GM19324 (cell line): ENCODE measurements at regions not wholly inside any gene's neighbourhood (a gene's known extent, or its start where the extent isn't known, plus 50 kb on each side); places are given as distances from the start of the nearest gene placed in this dataset.
"Not testable (repeated sequence)": the region's sequence is repeated elsewhere in the genome, so short reads cannot be mapped to it uniquely, and the experiment has no call there.

ENCODE experiments used
- ATAC-seq: cut with Tn5 transposase; IDR thresholded peaks from one replicate; pipeline ENCODE4 v1.9.1; 2021; ENCODE audit warnings: mild to moderate bottlenecking, moderate library complexity; ENCODE audit not compliant: unreplicated experiment, low FRiP score

DNA sequence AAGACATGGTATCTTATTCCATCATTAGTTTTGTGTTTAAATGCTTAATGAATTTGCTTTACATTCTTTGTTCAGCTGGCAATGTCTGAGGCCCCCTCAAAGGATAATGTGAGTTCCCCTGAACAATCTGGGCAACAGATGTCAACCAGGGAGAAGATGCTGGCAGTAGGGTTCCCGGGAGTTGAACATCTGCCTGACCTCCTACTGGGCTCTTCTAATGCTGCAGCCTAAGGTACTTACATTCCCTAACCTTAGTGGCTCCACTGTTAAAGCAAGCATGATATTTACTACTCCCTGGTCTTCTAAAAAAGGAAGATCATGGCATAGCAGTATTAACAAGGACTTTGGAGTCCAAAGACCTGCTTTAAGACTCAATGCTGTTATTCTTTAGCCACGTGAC, 574.9 kb upstream of the NR5A2 start:
- ATAC-seq = no peak

DNA sequence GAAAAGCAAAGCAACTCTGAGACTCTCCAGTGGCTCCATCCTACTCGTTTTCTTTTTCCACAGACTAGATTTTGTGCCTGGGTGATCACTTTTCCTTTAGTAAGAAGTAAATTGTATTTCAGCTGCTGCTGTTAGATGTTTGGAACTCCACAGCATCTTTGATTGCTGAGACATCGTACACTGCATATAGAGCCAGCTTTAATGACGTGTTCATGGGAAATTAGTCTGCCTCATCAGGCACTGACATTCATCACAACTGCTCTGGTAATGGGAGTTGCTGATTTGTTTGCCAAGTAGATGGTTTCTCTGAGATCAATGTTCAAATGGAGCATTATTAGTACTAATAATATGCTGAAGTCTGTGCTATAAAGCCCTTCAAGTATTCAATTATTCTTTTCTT, 573.8 kb upstream of the NR5A2 start:
- no peak for ATAC-seq

DNA sequence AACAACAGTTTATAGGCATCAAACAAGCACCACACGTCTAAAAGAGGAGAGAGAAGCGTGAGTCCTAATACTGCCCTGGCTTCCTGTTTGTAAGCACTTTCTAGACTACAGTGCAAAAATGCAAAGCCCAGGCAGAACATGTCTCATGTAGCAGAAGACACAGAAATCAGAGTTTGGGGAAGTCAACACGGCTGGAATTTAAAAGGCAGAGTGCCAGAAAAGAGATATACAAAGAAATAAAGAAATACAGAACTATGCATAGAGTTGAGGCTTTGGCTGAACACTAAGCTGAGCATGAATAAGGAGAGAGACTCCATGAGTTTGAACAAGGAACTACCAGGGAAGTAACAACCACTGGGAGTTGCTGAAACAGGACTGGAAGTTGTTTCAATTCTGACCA, 566.6 kb upstream of the NR5A2 start:
- no peak for ATAC-seq

DNA sequence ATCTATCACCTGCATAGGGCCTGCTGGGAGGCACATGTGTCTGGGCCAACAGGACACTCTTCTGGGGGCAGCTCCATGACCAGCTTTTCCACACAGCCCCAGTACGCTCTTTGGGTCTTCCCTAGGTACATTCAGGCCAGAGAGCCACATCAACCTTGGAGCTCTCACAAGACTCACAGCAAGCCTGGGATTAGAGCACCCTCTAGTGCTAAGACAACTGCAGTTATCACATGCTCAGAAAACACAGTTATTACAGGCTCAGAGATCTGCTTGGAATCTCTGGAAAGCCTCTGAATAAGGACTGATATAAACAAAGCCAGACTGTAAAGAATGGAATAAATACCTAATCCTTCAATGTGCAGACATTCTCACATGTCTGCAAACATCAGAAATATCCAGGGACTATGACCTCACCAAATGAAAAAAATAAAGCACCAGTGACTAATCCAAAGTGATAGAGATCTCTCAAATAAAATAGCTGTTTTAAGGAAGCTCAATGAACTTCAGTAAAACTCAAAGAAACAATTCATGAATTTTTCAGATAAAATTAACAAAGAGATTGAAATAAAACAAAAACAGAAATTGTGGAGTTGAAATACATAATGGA, 563.9 kb upstream of the NR5A2 start:
- ATAC-seq = no peak

DNA sequence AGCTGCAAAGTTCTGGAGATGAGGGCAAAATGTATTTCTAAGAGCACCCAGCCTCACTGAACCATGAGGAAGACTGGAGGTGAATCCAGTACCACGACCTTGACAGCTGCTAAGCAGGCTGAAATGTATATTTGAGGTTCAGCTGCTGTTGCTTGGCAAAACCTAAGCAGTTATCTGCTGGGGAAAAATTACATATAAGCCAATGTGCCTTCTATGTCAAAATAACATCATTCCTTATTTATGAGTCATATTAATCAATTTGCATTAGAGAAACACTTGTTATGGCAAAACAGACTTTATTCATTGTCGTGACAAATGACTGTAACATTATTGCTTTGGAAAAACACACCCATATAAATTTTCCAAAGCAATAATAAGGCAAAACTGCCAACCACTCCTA, 560.5 kb upstream of the NR5A2 start:
- no peak for ATAC-seq

GRCh38 chr1:199472018-199472417, 555.5 kb upstream of the NR5A2 start:
- no peak for ATAC-seq

- ATAC-seq = no peak
These were observed 554.5 kb upstream of the NR5A2 start for GRCh38 chr1:199472978-199473377.

GRCh38 chr1:199474738-199475137, 552.8 kb upstream of the NR5A2 start:
- no peak for ATAC-seq

- no peak for ATAC-seq
These were observed 545.1 kb upstream of the NR5A2 start for GRCh38 chr1:199482426-199482825.

GRCh38 chr1:199489594-199489993, 537.9 kb upstream of the NR5A2 start:
- no peak for ATAC-seq

DNA sequence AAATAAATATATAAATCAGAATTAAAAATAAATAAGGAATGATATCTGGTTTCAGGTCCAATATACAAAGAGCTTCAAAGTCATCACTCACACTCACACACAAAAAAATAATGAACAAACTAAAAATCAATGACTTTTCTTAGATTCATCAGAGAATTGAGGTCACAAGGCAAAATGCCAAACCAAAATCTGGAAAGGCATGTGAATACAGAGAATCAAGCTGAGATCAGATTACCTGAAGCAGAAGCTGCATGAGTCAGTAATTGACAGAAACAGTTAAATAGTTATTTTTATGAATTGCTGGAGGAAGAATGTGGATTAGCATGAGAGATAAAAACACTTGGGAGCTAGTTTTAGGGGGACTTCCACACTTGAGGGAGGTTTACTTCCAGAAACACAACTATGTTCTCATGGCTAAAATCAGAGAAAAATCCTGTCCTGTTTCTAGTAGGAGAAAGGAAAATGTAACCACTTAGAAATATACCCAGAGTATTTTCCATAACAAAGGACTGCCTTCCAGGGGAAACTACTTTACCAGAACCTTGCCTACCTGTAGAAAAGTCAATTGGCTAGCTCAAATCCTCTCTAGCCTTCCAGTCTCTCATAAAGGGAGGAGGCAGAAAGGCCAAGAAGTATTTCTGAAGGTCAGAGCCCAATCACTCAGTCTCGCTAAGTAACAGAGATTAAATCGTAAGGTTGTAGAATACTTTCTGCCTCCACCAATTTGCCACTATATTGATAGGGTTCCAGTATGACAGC, 536.6 kb upstream of the NR5A2 start:
- ATAC-seq = no peak

GRCh38 chr1:199495432-199495831, 532.1 kb upstream of the NR5A2 start:
- no peak for ATAC-seq

GRCh38 chr1:199498802-199499201, 528.7 kb upstream of the NR5A2 start:
- ATAC-seq = not testable (repeated sequence)

- no peak for ATAC-seq
These were observed 519.4 kb upstream of the NR5A2 start for GRCh38 chr1:199508072-199508471.

DNA sequence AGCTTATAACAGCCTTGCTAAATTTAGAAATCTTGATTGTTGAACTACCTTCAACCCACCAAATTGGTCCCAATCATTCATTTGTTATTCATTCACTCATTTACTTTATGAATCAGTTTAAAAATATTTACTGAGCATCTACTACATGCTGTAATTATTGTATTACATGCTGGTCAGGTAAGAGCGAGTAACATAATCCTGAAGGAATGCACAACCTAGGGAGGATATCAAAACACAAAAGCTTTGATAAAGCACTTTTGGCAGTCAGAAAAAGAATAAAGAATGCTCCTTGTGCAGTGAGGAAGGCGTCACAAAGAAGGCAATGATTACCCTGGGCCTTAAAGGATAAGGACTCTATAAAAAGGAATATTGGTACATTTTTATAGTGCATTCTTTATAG, 518.9 kb upstream of the NR5A2 start:
- ATAC-seq = no peak

DNA sequence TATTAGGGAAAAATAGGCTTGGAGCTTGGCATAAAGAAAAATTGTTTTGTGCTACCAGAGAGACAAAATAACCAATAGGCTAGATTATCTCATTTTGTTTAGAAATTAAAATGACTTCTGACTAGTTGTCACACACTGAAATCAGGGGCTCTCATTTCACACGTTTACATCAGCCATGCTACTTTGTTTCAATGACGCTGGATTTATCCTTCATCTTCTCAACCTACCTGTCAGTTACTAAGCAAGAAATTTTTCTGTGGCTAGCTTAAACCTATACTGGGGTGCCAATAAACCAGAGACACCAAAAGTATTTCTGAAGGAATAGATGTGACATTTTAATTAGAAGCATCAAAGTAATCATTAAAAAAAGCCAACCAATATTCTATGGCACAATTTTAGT, 518.1 kb upstream of the NR5A2 start:
- no peak for ATAC-seq

GRCh38 chr1:199510314-199510713, 517.2 kb upstream of the NR5A2 start:
- ATAC-seq = no peak

DNA sequence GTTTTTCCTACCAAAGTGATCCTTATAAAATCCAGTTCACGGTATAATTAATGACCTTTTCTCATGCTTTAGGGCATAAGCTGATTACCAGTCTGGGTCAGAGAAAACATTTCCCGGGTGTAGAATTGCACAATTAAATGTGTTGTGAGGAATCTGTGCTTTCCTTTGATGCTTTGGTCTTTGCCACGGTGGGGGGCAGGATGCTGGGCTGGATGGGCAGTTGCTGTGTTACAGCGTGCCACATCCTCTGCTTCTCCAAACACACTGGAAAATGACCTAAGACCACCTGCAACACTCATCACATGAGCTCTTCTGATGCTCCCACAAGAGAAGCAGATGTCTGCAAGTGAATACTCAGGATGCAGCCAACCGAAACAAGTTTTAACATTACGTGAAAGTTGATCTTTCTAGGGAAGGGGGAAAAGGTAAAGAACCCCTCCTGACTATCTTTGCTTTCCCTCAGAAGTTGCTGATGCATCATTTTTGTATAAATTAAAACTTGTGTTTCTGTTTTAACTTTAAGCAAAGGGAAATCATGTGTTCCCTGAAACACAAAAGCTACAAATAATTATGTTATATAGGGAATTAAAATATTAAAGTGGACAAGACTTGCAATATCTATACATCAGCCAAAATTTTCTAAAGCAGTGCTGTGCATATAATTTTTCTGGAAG, 515.3 kb upstream of the NR5A2 start:
- ATAC-seq = no peak

DNA sequence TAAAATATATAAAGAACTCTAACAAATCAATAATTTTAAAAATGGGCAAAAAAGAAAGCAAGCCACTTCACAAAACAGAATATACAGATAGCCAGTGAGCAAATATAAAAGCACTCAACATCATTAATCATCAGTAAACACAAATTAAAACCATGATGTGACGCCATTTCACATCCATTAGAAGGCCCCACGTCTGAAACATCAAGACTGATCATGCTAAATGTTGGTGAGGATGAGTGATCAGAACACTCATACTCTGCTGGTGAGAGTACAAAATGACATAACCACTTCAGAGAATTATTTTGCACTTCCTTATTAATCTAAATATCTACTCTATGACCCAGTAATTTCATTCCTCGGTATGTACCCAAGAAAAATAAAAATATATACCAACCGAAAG, 512.2 kb upstream of the NR5A2 start:
- ATAC-seq = no peak

DNA sequence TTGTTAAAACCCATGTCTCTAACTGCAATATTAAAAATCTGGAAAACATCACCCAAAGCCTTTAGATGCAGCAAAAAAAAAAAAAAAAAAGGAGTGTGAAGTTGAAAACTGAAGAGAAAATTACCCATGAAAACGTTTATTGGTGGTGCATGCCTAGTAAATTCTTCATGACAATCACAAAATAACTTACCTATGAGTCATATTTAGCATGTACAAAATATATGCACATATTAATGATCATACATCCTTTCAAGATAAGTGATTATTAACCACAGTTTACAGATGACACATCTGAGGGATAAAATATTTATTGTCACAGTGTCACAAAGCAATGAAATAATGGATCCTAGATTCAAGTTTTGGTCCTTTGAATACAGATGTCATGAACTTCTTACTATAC, 505.2 kb upstream of the NR5A2 start:
- ATAC-seq = no peak

GRCh38 chr1:199522936-199523335, 504.6 kb upstream of the NR5A2 start:
- no peak for ATAC-seq

DNA sequence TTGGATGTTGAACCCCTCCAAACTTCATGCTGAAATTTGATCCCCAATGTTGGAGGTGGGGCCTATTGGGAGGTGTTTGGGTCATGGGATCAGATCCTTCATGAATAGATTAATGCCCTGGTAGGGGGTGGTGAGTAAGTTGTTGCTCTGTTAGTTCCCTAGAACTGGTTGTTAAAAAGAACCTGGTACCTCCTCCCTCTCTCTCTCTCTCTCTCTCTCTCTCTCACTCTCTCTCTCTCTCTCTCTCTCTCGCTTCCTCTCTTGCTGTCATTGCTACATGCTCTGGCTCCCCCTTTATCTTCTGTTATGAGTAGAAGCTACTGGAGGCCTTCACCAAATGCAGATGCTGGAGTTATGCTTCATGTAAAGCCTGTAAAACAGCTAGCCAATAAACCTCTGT, 498.2 kb upstream of the NR5A2 start:
- ATAC-seq = no peak
